ENCODE measurements at regions not wholly inside any gene's neighbourhood (a gene's known extent, or its start where the extent isn't known, plus 50 kb on each side); places are given as distances from the start of the nearest gene placed in this dataset.

GRCh38 chr14:101635749-101636560 is 74.7 kb downstream of the DIO3 start:
- TF ChIP-seq CTCF (IDR thresholded peaks at IDR 0.05) (0 out of 2 replicates have a peak, but pooled peaks have one; percentile 14), JUND (IDR thresholded peaks at IDR 0.05) (no peak), TAF1 (IDR thresholded peaks at IDR 0.05; ENCODE audit: borderline replicate concordance, low read depth, low read length) (no peak), TCF12 (IDR thresholded peaks at IDR 0.05) (no peak), MAX (IDR thresholded peaks at IDR 0.05; ENCODE audit: low read depth) (no peak), NRF1 (IDR thresholded peaks at IDR 0.05; ENCODE audit: low read depth, low read length) (no peak), ZBTB33 (IDR thresholded peaks at IDR 0.05; ENCODE audit: borderline replicate concordance, low read depth) (no peak), NFIC (IDR thresholded peaks at IDR 0.05; ENCODE audit: borderline replicate concordance) (no peak), REST (IDR thresholded peaks at IDR 0.05; ENCODE audit: low read depth, low read length) (no peak), FOSL2 (IDR thresholded peaks at IDR 0.05; ENCODE audit: borderline replicate concordance, low read depth) (no peak), FOXM1 (IDR thresholded peaks at IDR 0.05; ENCODE audit: low read depth) (no peak), GATA2 (CRISPR knock-in tag; IDR thresholded peaks at IDR 0.05) (no peak)

Measured in SK-N-SH (cell line).